GM12878 (cell line): ENCODE measurements at regions not wholly inside any gene's neighbourhood (a gene's known extent, or its start where the extent isn't known, plus 50 kb on each side); places are given as distances from the start of the nearest gene placed in this dataset.

Experiments used
- ATAC-seq: fragments of 200-7000 bp; cut with Tn5 transposase; 3 replicates; pipeline ENCODE4 v1.9.1; 2020; ENCODE audit warnings: mild to moderate bottlenecking, moderate library complexity
- BruUV-seq: library from RNA; stranded (reverse); fragments of 400-500 nt; replicated peaks from 2 replicates; lab custom pipeline; 2021; lab: Mats Ljungman, UMichigan
- CTCF ChIA-PET: fragments of 300-600 bp; sonication (Branson Sonifier 250); formaldehyde crosslinking; extraction: SDS; loops from one replicate; lab custom pipeline; 2021; ENCODE audit warnings: inconsistent platforms; lab: Yijun Ruan, JAX
- POLR2A ChIA-PET: fragments of 350-600 bp; formaldehyde crosslinking; extraction: SDS; loops from one replicate; lab custom pipeline; 2021; ENCODE audit warnings: inconsistent platforms; lab: Charles Lee
- RAD21 ChIA-PET: fragments of 300-600 bp; sonication (Branson Sonifier 250); formaldehyde crosslinking; loops from one replicate; lab custom pipeline; 2023; ENCODE audit warnings: antibody characterized with exemption; ENCODE audit not compliant: unreplicated experiment; lab: Charles Lee
- SMC1A ChIA-PET: fragments of 300-600 bp; sonication (Branson Sonifier 250); formaldehyde crosslinking; loops from one replicate; lab custom pipeline; 2023; ENCODE audit not compliant: unreplicated experiment, uncharacterized antibody; lab: Charles Lee
- DNase-seq: peaks from one replicate; pipeline ENCODE4 v3.0.0-alpha.2; 2011; ENCODE audit warnings: low read depth, low spot score
- FAIRE-seq: peaks from 3 replicates; lab custom pipeline; 2011; peaks lifted over from hg19 to GRCh38; lab: Jason Lieb, UNC
- H2AFZ ChIP-seq: 2 replicates; pipeline ENCODE4 v1.6.0; 2011; ENCODE audit warnings: low read depth, low read length, control low read depth; ENCODE audit not compliant: control insufficient read depth
- H3K27ac ChIP-seq: 2 replicates; pipeline ENCODE4 v1.5.1; 2011; ENCODE audit warnings: control low read depth; ENCODE audit not compliant: control insufficient read depth, insufficient read depth
- H3K27me3 ChIP-seq, 2 experiments: replicated peaks in 1 of 2; 2 replicates each; pipeline versions ENCODE4 v1.6.0 to v1.6.1; 2011; ENCODE audit warnings: low read length in 1 of 2; ENCODE audit not compliant: control insufficient read depth in 2 of 2, insufficient read depth in 2 of 2
- H3K36me3 ChIP-seq, 2 experiments: 2 replicates each; pipeline ENCODE4 v1.5.1; 2011; ENCODE audit warnings: low read length in 1 of 2; ENCODE audit not compliant: control insufficient read depth in 2 of 2, insufficient read depth in 2 of 2
- H3K4me1 ChIP-seq: 2 replicates; pipeline ENCODE4 v1.6.1; 2011; ENCODE audit warnings: mild to moderate bottlenecking, low read length, moderate library complexity, mixed read lengths; ENCODE audit not compliant: control insufficient read depth, insufficient read depth
- H3K4me2 ChIP-seq: 2 replicates; pipeline ENCODE4 v1.6.0; 2011; ENCODE audit warnings: control low read depth; ENCODE audit not compliant: control insufficient read depth, insufficient read depth
- H3K4me3 ChIP-seq: fragments of 200-600 bp; sonication (generic); 2 replicates; pipeline ENCODE4 v1.5.1; 2016
- H3K79me2 ChIP-seq: 2 replicates; pipeline ENCODE4 v1.6.0; 2011; ENCODE audit warnings: low read length; ENCODE audit not compliant: control insufficient read depth, insufficient read depth
- H3K9ac ChIP-seq: 2 replicates; pipeline ENCODE4 v1.8.0; 2011; ENCODE audit warnings: low read length, control low read depth, mixed read lengths; ENCODE audit not compliant: control insufficient read depth, insufficient read depth
- H3K9me3 ChIP-seq: replicated peaks from 3 replicates; pipeline ENCODE4 v1.5.1; 2011; ENCODE audit warnings: mild to moderate bottlenecking, low read length; ENCODE audit not compliant: control insufficient read depth, insufficient read depth
- H4K20me1 ChIP-seq: 2 replicates; pipeline ENCODE4 v1.6.0; 2011; ENCODE audit not compliant: control insufficient read depth, insufficient read depth
- ATF2 ChIP-seq: IDR thresholded peaks from 2 replicates; pipeline ENCODE4 v1.6.1; 2012; ENCODE audit warnings: low read length, inconsistent platforms
- BACH1 ChIP-seq: fragments of 450-650 bp; IDR thresholded peaks from 2 replicates; pipeline ENCODE4 v1.6.1; 2017; ENCODE audit warnings: mild to moderate bottlenecking, borderline replicate concordance
- CBX3 ChIP-seq: fragments of 200-600 bp; sonication (generic); IDR thresholded peaks from 2 replicates; pipeline ENCODE4 v1.6.1; 2016; ENCODE audit warnings: low read depth, borderline replicate concordance
- FOXK2 ChIP-seq: fragments of 450-650 bp; IDR thresholded peaks from 2 replicates; pipeline ENCODE4 v1.6.1; 2017; ENCODE audit warnings: mild to moderate bottlenecking, moderate library complexity
- FOXM1 ChIP-seq: IDR thresholded peaks from 2 replicates; pipeline ENCODE4 v1.6.1; 2012; ENCODE audit warnings: low read depth, mild to moderate bottlenecking, inconsistent platforms, low read length, moderate library complexity
- HDAC6 ChIP-seq: fragments of 200-600 bp; sonication (generic); IDR thresholded peaks from one replicate; pipeline ENCODE4 v1.8.0; 2017; ENCODE audit warnings: antibody characterized with exemption; ENCODE audit not compliant: unreplicated experiment
- HDGF ChIP-seq: fragments of 450-650 bp; IDR thresholded peaks from 2 replicates; pipeline ENCODE4 v1.6.1; 2016; ENCODE audit warnings: antibody characterized with exemption
- IKZF2 ChIP-seq, 2 experiments: fragments of 450-650 bp; IDR thresholded peaks; 2 replicates each; pipeline ENCODE4 v1.6.1; 2017; ENCODE audit warnings: mild to moderate bottlenecking in 2 of 2, moderate library complexity in 2 of 2
- MTA2 ChIP-seq: fragments of 450-650 bp; IDR thresholded peaks from 2 replicates; pipeline ENCODE4 v1.6.1; 2016; ENCODE audit warnings: low read depth, mild to moderate bottlenecking, moderate library complexity
- NBN ChIP-seq: fragments of 450-650 bp; IDR thresholded peaks from 2 replicates; pipeline ENCODE4 v1.6.1; 2016
- NFYA ChIP-seq: IDR thresholded peaks from 2 replicates; pipeline ENCODE4 v1.6.1; 2011; ENCODE audit warnings: low read depth, mild to moderate bottlenecking, low read length, improper control_type of control experiment, borderline replicate concordance
- NR2C1 ChIP-seq: fragments of 450-650 bp; IDR thresholded peaks from 2 replicates; pipeline ENCODE4 v1.6.1; 2017; ENCODE audit warnings: antibody characterized with exemption, mild to moderate bottlenecking, moderate library complexity
- NRF1 ChIP-seq: conservative IDR thresholded peaks from 2 replicates; pipeline ENCODE4 v1.6.1; 2011; ENCODE audit warnings: mild to moderate bottlenecking, low read depth, low read length, improper control_type of control experiment
- RELA ChIP-seq: fragments of 450-650 bp; IDR thresholded peaks from 2 replicates; pipeline ENCODE4 v1.8.0; 2014; ENCODE audit warnings: borderline replicate concordance; ENCODE audit not compliant: partially characterized antibody
- RUNX3 ChIP-seq: IDR thresholded peaks from 2 replicates; pipeline ENCODE4 v1.6.1; 2012; ENCODE audit warnings: low read length, inconsistent platforms
- SREBF2 ChIP-seq: IDR thresholded peaks from 2 replicates; pipeline ENCODE4 v1.6.1; 2012; ENCODE audit warnings: mild to moderate bottlenecking, low read length
- STAT1 ChIP-seq: fragments of 450-650 bp; conservative IDR thresholded peaks from 2 replicates; pipeline ENCODE4 v1.6.1; 2014; ENCODE audit warnings: antibody characterized with exemption, mild to moderate bottlenecking
- STAT3 ChIP-seq: IDR thresholded peaks from 2 replicates; pipeline ENCODE4 v1.6.1; 2011; ENCODE audit warnings: low read depth, low read length, improper control_type of control experiment
- TAF1 ChIP-seq: IDR thresholded peaks from 2 replicates; pipeline ENCODE4 v1.6.1; 2011; ENCODE audit warnings: mild to moderate bottlenecking, low read depth, low read length, borderline replicate concordance
- TCF3 ChIP-seq: IDR thresholded peaks from 2 replicates; pipeline ENCODE4 v1.6.1; 2012; ENCODE audit warnings: low read depth, mild to moderate bottlenecking, low read length, borderline replicate concordance; ENCODE audit not compliant: insufficient read depth
- ZNF207 ChIP-seq: fragments of 450-650 bp; IDR thresholded peaks from 2 replicates; pipeline ENCODE4 v1.6.1; 2014; ENCODE audit warnings: antibody characterized with exemption, mild to moderate bottlenecking, borderline replicate concordance
- ZNF384 ChIP-seq: IDR thresholded peaks from 2 replicates; pipeline ENCODE4 v1.6.1; 2012; ENCODE audit warnings: low read depth, mild to moderate bottlenecking, low read length, improper control_type of control experiment, borderline replicate concordance
- WGBS: methylation state at CpG from one replicate; pipeline ENCODE4 v1.1.6; 2016; ENCODE audit warnings: low lambda C conversion rate; ENCODE audit not compliant: insufficient replicate concordance, insufficient coverage; ENCODE audit errors: missing lambda C conversion rate; 5-methylcytosine and 5-hydroxymethylcytosine counted together
- in situ Hi-C: fragments of 300-500 bp; cut with MboI; formaldehyde crosslinking; loops from 9 replicates; pipeline ENCODE4 v1.14.3; 2018; ENCODE audit warnings: mixed read lengths
- intact Hi-C: fragments of 100-400 bp; cut with micrococcal nuclease; formaldehyde crosslinking; loops from one replicate; pipeline ENCODE4 v1.14.2; 2022; ENCODE audit not compliant: unreplicated experiment

- H3K36me3 ChIP-seq: no peaks in the 10 kb centered on the region
- BruUV-seq: no TSS peak
- ChIA-PET RAD21 (no interaction called here), CTCF (interaction anchor here (1.1 to 1.5 kb wide), 2 partner anchors 29 to 36 kb away, joined by 3 read pairs; no protein-coding TSS in a partner anchor), POLR2A (no interaction called here), SMC1A (interaction anchor here (1.0 kb wide), 1 partner anchor 19 kb away, joined by 3 read pairs; no protein-coding TSS in a partner anchor)
- H3K4me3 ChIP-seq: no peak overlapping the region
- H3K27me3 ChIP-seq: no peaks in the 10 kb centered on the region
- no peaks in the 10 kb centered on the region for H3K9me3 ChIP-seq
- TF ChIP-seq MTA2: no peak
- TF ChIP-seq FOXK2: no peak
- no peak for TF ChIP-seq ZNF384
- no peak for TF ChIP-seq NR2C1
- TF ChIP-seq RUNX3: no peak
- no peak for TF ChIP-seq ATF2
- WGBS: 29% methylated on average over 2 of the region's 2 CpGs
- DNase-seq (no peak), ATAC-seq (no peak), FAIRE-seq (no peak)
- in situ Hi-C loops: no loop called here
- no peaks in the 10 kb centered on the region for H4K20me1 ChIP-seq
- no peaks in the 10 kb centered on the region for H3K4me1 ChIP-seq
- intact Hi-C loops: no loop called here
- H3K79me2 ChIP-seq: no peaks in the 10 kb centered on the region
- H2AFZ ChIP-seq: no peak overlapping the region
- no peak overlapping the region for H3K4me2 ChIP-seq
- H3K27ac ChIP-seq: no peak overlapping the region
- no peak overlapping the region for H3K9ac ChIP-seq
Observed at GRCh38 chr12:75674393-75674792, 163.0 kb upstream of the KRR1 start.

GRCh38 chr12:75672200-75672599 is 160.8 kb upstream of the KRR1 start:
- no peaks in the 10 kb centered on the region for H3K36me3 ChIP-seq
- intact Hi-C loops: no loop called here
- POLR2A ChIA-PET: no interaction called here
- no TSS peak for BruUV-seq
- CTCF ChIA-PET: no interaction called here
- no peaks in the 10 kb centered on the region for H3K9me3 ChIP-seq
- FAIRE-seq (no peak), DNase-seq (no peak), ATAC-seq (no peak)
- no peak overlapping the region for H3K27ac ChIP-seq
- H3K9ac ChIP-seq: no peak overlapping the region
- SMC1A ChIA-PET: interaction anchor here (0.6 to 1.5 kb wide), 3 partner anchors 88 to 736 kb away, joined by 3 to 4 read pairs (median 3); no protein-coding TSS in a partner anchor
- RAD21 ChIA-PET: interaction anchor here (1.3 kb wide), 1 partner anchor 62 kb away, joined by 5 read pairs; no protein-coding TSS in a partner anchor
- in situ Hi-C loops: no loop called here
- no peak overlapping the region for H3K4me2 ChIP-seq
- H4K20me1 ChIP-seq: no peaks in the 10 kb centered on the region
- H2AFZ ChIP-seq: no peak overlapping the region
- no peaks in the 10 kb centered on the region for H3K27me3 ChIP-seq
- no peaks in the 10 kb centered on the region for H3K79me2 ChIP-seq
- no peaks in the 10 kb centered on the region for H3K4me1 ChIP-seq
- no peak overlapping the region for H3K4me3 ChIP-seq
- no peak for TF ChIP-seq NBN
- no peak for TF ChIP-seq TCF3
- TF ChIP-seq NRF1: no peak
- TF ChIP-seq HDGF: no peak
- TF ChIP-seq SREBF2: no peak
- TF ChIP-seq STAT1: no peak
- no peak for TF ChIP-seq CBX3
- no peak for TF ChIP-seq NFYA
- no peak for TF ChIP-seq ZNF207
- no peak for TF ChIP-seq FOXM1
- no peak for TF ChIP-seq HDAC6
- TF ChIP-seq TAF1: no peak
- no peak for TF ChIP-seq BACH1
- TF ChIP-seq RELA: no peak
- no peak for TF ChIP-seq IKZF2 (IDR thresholded peaks at IDR 0.05)
- TF ChIP-seq STAT3: no peak
- no peak for TF ChIP-seq ZNF384
